ENCODE measurements at regions not wholly inside any gene's neighbourhood (a gene's known extent, or its start where the extent isn't known, plus 50 kb on each side); places are given as distances from the start of the nearest gene placed in this dataset.

GRCh38 chr21:38721958-38722357, 83.8 kb upstream of the ETS2 start:
- no peak for TF ChIP-seq CTCF (IDR thresholded peaks at IDR 0.05; ENCODE audit: insufficient read depth, low read length)
- no peak for TF ChIP-seq REST (IDR thresholded peaks at IDR 0.05; ENCODE audit: insufficient replicate concordance, low read depth)
- no peak for TF ChIP-seq POLR2AphosphoS5 (IDR thresholded peaks at IDR 0.05; ENCODE audit: low read depth)
- no peak for TF ChIP-seq SPI1 (IDR thresholded peaks at IDR 0.05; ENCODE audit: borderline replicate concordance, low read depth)
- TF ChIP-seq GABPA (IDR thresholded peaks at IDR 0.05; ENCODE audit: low read depth): no peak
